SK-N-MC (cell line): ENCODE measurements at regions not wholly inside any gene's neighbourhood (a gene's known extent, or its start where the extent isn't known, plus 50 kb on each side); places are given as distances from the start of the nearest gene placed in this dataset.

Experiments used
- EZH2 ChIP-seq: fragments of 200-600 bp; sonication (generic); IDR thresholded peaks from one replicate; pipeline ENCODE4 v1.6.1; 2017; ENCODE audit warnings: antibody characterized with exemption
- FOXP2 ChIP-seq: optimal IDR thresholded peaks from 2 replicates; pipeline ENCODE3; 2011; ENCODE audit warnings: mild to moderate bottlenecking, moderate library complexity; ENCODE audit not compliant: insufficient read depth; ENCODE audit errors: extremely low read length, control extremely low read depth
- POLR2AphosphoS5 ChIP-seq: IDR thresholded peaks from 2 replicates; pipeline ENCODE4 v1.6.1; 2012; ENCODE audit warnings: mild to moderate bottlenecking, low read depth, low read length, borderline replicate concordance

GRCh38 chr6:77183447-77183846 is 279.8 kb downstream of the HTR1B start:
- TF ChIP-seq EZH2: no peak
- no peak for TF ChIP-seq POLR2AphosphoS5
- TF ChIP-seq FOXP2: no peak
